Stomach (tissue), 4 donors: ENCODE measurements at regions not wholly inside any gene's neighbourhood (a gene's known extent, or its start where the extent isn't known, plus 50 kb on each side); places are given as distances from the start of the nearest gene placed in this dataset.
"Not testable (repeated sequence)": the region's sequence is repeated elsewhere in the genome, so short reads cannot be mapped to it uniquely, and the experiment has no call there.

ENCODE experiments used
- POLR2A ChIP-seq, 4 donors: fragments of 450-650 bp; IDR thresholded peaks; one replicate each; pipeline ENCODE4 v1.6.1; 2016; ENCODE audit warnings: antibody characterized with exemption in 4 of 4, control low read depth in 2 of 4, mild to moderate bottlenecking in 1 of 4, moderate library complexity in 1 of 4
- TF ChIP-seq, protein P1 (sequence below), 7 experiments: fragments of 450-650 bp in 4 of 7; fragments of 200-600 bp in 3 of 7; sonication (generic) in 3 of 7; IDR thresholded peaks; one replicate each; pipeline ENCODE4 v1.5.1; 2016 to 2019; ENCODE audit warnings: antibody characterized with exemption in 7 of 7, control low read depth in 2 of 7, mild to moderate bottlenecking in 1 of 7

DNA sequence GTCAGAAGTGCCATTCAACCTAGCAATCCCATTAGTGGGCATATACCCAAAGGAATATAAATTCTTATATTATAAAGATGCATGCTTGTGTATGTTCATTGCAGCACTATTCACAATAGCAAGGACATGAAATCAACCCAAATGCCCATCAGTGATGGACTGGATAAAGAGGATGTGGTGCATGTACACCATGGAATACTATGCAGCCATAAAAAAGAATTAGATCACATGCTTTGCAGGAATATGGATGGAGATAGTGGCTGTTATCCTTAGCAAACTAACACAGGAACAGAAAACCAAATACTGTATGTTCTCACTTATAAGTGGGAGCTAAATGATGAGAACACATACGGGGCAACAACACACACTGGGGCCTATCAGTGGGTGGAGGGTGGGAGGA, 75.5 kb upstream of the UCN3 start:
- TF ChIP-seq, protein P1, sequence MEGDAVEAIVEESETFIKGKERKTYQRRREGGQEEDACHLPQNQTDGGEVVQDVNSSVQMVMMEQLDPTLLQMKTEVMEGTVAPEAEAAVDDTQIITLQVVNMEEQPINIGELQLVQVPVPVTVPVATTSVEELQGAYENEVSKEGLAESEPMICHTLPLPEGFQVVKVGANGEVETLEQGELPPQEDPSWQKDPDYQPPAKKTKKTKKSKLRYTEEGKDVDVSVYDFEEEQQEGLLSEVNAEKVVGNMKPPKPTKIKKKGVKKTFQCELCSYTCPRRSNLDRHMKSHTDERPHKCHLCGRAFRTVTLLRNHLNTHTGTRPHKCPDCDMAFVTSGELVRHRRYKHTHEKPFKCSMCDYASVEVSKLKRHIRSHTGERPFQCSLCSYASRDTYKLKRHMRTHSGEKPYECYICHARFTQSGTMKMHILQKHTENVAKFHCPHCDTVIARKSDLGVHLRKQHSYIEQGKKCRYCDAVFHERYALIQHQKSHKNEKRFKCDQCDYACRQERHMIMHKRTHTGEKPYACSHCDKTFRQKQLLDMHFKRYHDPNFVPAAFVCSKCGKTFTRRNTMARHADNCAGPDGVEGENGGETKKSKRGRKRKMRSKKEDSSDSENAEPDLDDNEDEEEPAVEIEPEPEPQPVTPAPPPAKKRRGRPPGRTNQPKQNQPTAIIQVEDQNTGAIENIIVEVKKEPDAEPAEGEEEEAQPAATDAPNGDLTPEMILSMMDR (IDR thresholded peaks at IDR 0.05): not testable (repeated sequence)
- not testable (repeated sequence) for TF ChIP-seq POLR2A (IDR thresholded peaks at IDR 0.05)
